OCI-LY3 (cell line): ENCODE measurements at regions not wholly inside any gene's neighbourhood (a gene's known extent, or its start where the extent isn't known, plus 50 kb on each side); places are given as distances from the start of the nearest gene placed in this dataset.

Source experiments
- EZH2phosphoT487 ChIP-seq: fragments of 200-600 bp; shearing (Covaris generic); IDR thresholded peaks from 2 replicates; pipeline ENCODE4 v1.6.1; 2018; ENCODE audit warnings: antibody characterized with exemption, mixed run types, low read depth
- TF ChIP-seq, protein P1 (sequence below): fragments of 200-600, 300-600 bp; sonication (generic); IDR thresholded peaks from 2 replicates; pipeline ENCODE4 v1.5.1; 2014; ENCODE audit warnings: antibody characterized with exemption, low read length, low read depth

DNA sequence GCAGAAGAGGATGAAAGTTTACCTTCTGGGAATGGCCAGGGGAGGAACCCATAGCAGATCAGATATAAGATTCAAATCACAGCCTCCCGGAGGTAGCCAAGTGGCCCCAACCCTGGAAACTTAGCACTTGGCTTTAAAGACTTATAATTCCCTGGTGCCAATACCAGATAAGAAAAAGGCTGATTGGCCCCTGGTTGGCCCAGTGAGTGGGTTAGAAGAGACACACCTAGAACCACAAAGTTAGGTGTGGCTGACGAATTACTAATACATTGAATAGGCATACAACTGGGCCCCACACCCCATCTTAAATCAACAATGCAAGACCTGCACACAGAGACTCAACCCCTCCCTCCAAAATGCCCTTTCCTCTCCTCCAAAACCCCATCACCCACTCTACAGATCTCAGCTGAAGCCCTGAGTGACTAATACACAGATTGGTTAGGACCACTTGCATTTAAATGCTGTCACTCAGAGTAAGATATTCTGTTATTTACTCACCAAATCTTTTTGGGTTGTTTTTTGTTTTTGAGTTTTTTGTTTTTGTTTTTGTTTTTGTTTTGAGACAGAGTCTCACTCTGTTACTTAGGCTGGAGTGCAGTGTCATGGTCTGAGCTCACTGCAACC, 315.4 kb upstream of the JARID2 start:
- TF ChIP-seq, protein P1, sequence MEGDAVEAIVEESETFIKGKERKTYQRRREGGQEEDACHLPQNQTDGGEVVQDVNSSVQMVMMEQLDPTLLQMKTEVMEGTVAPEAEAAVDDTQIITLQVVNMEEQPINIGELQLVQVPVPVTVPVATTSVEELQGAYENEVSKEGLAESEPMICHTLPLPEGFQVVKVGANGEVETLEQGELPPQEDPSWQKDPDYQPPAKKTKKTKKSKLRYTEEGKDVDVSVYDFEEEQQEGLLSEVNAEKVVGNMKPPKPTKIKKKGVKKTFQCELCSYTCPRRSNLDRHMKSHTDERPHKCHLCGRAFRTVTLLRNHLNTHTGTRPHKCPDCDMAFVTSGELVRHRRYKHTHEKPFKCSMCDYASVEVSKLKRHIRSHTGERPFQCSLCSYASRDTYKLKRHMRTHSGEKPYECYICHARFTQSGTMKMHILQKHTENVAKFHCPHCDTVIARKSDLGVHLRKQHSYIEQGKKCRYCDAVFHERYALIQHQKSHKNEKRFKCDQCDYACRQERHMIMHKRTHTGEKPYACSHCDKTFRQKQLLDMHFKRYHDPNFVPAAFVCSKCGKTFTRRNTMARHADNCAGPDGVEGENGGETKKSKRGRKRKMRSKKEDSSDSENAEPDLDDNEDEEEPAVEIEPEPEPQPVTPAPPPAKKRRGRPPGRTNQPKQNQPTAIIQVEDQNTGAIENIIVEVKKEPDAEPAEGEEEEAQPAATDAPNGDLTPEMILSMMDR, result no peak
- no peak for TF ChIP-seq EZH2phosphoT487
